Astrocyte (in vitro differentiated cells and primary cell): ENCODE measurements at regions not wholly inside any gene's neighbourhood (a gene's known extent, or its start where the extent isn't known, plus 50 kb on each side); places are given as distances from the start of the nearest gene placed in this dataset.
"Not testable (repeated sequence)": the region's sequence is repeated elsewhere in the genome, so short reads cannot be mapped to it uniquely, and the experiment has no call there.

Experiments
- EZH2 ChIP-seq: IDR thresholded peaks from 2 replicates; pipeline ENCODE4 v1.6.1; 2012; ENCODE audit warnings: mild to moderate bottlenecking, low read length, inconsistent platforms; ENCODE audit not compliant: insufficient read depth
- TF ChIP-seq, protein P1 (sequence below): IDR thresholded peaks from 2 replicates; pipeline ENCODE4 v1.5.1; 2011; ENCODE audit warnings: low read depth, mild to moderate bottlenecking, inconsistent platforms, low read length, moderate library complexity; ENCODE audit not compliant: insufficient read depth

DNA sequence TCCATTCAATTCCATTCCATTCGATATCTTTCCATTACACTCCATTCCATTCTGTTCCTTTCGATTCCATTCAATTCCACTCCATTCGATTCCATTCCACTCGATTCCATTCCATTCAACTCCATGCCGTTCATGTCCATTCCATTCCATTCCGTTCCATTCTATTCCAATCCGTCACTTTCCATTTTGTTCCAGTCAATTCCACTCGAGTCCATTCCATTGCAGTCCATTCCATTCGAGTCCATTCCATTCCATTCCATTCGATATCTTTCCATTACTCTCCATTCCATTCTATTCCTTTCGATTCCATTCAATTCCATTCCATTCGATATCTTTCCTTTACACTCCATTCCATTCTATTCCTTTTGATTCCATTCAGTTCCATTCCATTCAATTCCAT is 2592.9 kb upstream of the TPTE start:
- TF ChIP-seq, protein P1, sequence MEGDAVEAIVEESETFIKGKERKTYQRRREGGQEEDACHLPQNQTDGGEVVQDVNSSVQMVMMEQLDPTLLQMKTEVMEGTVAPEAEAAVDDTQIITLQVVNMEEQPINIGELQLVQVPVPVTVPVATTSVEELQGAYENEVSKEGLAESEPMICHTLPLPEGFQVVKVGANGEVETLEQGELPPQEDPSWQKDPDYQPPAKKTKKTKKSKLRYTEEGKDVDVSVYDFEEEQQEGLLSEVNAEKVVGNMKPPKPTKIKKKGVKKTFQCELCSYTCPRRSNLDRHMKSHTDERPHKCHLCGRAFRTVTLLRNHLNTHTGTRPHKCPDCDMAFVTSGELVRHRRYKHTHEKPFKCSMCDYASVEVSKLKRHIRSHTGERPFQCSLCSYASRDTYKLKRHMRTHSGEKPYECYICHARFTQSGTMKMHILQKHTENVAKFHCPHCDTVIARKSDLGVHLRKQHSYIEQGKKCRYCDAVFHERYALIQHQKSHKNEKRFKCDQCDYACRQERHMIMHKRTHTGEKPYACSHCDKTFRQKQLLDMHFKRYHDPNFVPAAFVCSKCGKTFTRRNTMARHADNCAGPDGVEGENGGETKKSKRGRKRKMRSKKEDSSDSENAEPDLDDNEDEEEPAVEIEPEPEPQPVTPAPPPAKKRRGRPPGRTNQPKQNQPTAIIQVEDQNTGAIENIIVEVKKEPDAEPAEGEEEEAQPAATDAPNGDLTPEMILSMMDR, result not testable (repeated sequence)
- not testable (repeated sequence) for TF ChIP-seq EZH2
